HG03025 (cell line): ENCODE measurements at regions not wholly inside any gene's neighbourhood (a gene's known extent, or its start where the extent isn't known, plus 50 kb on each side); places are given as distances from the start of the nearest gene placed in this dataset.

Experiments used
- ATAC-seq: cut with Tn5 transposase; IDR thresholded peaks from one replicate; pipeline ENCODE4 v1.9.1; 2021; ENCODE audit warnings: mild to moderate bottlenecking, moderate library complexity; ENCODE audit not compliant: unreplicated experiment, low FRiP score

DNA sequence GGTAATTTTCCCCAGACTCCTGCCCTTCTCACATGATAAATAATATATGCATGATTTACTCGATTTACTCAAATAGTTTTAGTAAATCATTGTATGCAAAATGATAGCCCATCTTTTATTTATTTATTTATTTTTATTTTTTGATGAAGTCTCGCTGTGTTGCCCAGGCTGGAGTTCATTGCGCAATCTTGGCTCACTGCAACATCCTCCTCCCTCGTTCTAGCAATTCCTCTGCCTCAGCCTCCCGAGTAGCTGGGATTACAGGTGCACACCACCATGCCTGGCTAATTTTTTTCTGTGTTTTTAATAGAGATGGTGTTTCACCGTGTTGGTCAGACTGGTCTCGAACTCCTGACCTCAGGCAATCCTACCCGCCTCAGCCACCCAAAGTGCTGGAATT, 343.8 kb upstream of the PLSCR5 start:
- no peak for ATAC-seq

DNA sequence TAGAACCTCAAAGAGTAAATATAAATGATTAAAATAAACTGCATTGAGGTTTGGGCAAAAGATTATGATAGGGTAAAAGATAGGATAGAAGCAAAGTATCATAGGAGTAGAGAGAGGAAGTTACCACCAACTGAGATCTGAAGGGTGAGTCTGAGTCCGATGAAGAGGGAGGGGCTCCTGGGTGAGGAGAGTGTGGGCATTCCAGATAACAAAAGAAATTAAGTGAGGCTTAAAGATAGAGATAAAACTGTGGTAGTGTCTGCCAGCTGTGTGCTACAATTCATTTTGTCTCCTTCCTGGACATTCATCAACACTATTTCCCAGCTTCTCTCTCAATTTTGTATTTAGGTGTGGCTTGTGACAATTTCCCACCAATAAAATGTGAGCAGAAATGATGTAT, 343.0 kb upstream of the PLSCR5 start:
- no peak for ATAC-seq

- ATAC-seq: no peak
Observed at GRCh38 chr3:146929696-146930095, 324.6 kb upstream of the PLSCR5 start.

GRCh38 chr3:146928421-146929059, 323.4 kb upstream of the PLSCR5 start:
- ATAC-seq: no peak

DNA sequence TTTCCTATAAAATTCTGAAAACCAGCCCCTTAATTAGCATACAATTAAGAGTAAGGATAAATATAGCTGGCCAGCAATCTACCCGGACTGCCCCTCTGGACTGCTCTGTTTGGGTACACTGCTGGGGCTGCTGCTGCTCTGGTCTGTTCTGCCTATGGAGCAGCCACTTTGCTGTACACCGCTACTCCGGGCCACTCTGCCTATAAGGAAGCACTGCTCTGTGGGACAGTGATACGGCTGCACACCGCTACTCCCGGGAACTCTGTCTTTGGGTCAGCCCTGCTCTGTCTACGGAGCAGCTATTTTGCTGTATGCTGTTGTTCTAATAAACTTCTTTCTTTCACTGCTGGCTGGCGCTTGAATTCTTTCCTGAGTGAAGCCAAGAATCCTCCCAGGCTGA, 316.5 kb upstream of the PLSCR5 start:
- no peak for ATAC-seq

- no peak for ATAC-seq
Observed at GRCh38 chr3:146914409-146914808, 309.3 kb upstream of the PLSCR5 start.

DNA sequence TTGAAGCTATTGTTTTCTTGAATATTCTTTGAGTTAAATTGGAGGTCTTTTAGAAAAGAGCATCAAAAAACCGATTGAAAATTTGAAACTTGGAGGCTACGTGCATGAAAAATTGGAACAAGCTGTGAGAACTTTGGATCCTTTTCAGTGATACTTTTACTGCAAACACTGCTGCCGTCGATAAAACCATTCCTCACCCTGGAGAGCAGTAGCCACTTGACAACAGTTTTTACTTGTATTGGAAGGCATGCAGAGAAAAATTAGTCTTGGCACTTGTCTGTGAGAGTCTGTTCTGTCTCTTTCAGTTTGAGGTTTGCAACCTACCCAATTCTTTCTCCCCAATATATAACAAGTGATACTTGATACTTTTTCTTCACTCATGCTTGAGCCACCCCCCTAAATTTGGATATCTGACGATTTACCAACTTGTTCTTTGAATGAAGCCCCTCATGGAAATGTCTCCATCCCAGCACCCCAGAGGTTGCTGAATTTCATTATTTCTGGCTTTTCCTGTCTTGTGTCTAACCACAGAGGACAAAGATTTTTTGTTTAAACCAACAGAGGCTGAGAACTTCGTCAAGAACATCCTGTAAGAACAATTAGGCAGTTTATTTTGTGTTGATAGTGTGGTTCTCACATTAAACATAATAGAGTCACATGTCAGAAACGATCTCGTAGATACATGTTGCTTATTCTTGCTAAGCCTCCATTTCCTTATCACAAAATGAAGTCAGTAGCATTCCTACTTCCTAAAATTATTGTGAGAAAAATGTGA, 307.3 kb upstream of the PLSCR5 start:
- ATAC-seq: no peak

GRCh38 chr3:146903927-146904326, 298.8 kb upstream of the PLSCR5 start:
- ATAC-seq: no peak

DNA sequence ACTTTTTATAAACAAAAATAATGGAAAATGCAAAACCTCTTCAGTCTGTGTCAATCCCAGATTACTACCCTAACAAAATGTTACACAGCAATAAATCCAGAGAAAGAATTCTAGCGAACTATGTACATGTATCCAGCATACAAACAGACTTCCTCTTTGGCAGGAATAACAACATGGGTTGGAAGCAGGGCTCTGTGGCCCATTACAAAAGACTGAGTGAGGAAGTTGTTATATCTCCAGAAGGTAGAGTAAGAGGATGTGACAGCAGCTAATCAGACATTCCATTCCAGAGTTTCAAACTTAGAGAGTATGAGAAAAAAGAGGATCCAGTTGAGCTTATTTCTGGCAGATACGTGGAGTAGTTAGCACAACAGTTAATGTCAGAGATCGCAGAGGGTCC, 294.0 kb upstream of the PLSCR5 start:
- no peak for ATAC-seq

- ATAC-seq: no peak
Observed at GRCh38 chr3:146896711-146897110, 291.6 kb upstream of the PLSCR5 start.

DNA sequence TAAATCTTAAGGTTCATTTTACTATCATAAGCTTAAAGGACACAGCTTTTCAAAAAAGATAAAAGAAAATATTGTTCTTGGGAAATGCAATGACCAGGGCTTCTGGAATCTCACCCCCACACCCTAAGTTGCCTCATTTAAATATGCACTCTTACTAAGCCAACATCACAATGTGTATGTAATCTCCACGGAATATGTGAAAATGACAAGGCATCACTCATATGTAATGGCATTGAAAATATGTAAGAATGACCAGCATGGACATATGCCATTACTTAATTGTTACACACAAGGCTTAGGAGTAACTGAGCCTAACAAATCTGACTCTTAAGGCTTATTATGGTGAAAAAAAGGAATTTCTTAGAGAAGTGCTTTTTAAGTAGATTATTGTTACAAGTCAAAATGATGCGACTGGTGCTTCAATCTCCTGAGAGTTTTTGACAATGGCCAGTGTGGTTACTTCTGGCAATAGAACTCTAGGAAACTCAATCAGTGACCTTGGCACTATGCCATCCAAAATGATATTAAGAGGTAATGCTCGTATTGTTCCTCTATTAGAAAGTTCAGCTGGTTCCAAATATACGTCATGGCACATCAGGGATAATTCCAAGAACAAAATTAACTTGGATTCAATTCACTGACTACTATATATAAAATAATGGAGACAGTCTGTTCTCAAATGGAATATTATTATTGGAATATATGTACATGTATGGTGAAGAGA, 290.0 kb upstream of the PLSCR5 start:
- ATAC-seq: no peak

DNA sequence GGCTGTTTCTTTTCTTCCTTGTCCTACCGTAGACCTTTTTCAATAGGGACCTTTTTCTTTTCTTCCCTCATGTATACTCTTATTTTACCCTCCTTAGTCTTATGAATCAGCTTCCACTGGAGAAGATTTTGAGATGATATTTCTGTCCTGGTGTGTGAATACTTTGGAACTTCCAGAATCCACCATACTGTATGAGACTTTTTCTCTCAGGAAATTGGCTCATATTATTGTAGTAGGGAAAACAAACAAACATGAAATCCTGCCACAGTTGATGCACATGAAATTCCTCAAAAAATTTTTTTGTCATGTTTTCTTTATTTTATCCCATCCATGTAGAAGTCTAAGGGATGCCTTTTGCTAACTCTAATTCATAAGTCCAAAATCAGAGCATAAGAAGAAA, 289.3 kb upstream of the PLSCR5 start:
- no peak for ATAC-seq

- ATAC-seq: no peak
Observed at GRCh38 chr3:146892041-146892440, 286.9 kb upstream of the PLSCR5 start.

- ATAC-seq: no peak
Observed at GRCh38 chr3:146889626-146890025, 284.5 kb upstream of the PLSCR5 start.

DNA sequence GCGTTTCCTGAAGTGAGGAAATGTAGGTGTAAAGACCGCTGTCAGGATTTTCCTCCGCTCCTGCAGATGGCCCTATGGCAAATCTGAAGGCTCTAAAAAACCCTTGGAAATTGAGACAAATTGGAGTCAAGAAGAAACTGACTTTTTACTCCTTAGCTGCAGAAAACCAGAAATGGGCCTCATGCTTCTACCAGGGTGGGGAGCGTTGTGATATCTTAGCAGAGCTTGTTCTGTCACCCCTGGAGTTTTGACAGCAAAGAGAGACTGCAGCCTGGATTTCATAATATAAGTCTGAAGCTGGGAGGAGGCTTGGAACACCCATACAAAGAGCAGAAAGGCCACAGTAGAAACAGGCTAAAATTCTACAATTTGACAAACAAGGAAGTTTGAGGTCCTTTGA, 283.0 kb upstream of the PLSCR5 start:
- no peak for ATAC-seq

DNA sequence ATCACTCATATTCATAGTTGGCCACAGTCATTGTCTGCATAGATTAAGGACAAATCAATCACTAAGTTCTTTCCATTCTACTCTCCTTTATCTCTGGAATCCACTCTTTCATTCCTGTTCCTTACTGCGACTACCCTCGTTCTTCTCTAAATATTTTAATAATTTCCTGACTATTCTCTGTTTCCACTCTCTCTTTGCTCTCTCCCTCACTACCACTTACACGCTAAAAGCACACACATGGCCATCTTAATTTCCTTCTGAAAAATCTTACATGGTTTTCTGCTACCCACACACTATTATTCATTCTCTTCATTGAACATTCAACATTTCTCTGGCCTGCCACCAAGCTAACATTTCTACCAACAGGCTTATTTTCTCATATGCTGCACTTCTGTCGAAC, 279.6 kb upstream of the PLSCR5 start:
- ATAC-seq: no peak

GRCh38 chr3:146884296-146884695, 279.1 kb upstream of the PLSCR5 start:
- ATAC-seq: no peak

- no peak for ATAC-seq
Observed at GRCh38 chr3:146883288-146883687, 278.1 kb upstream of the PLSCR5 start.

DNA sequence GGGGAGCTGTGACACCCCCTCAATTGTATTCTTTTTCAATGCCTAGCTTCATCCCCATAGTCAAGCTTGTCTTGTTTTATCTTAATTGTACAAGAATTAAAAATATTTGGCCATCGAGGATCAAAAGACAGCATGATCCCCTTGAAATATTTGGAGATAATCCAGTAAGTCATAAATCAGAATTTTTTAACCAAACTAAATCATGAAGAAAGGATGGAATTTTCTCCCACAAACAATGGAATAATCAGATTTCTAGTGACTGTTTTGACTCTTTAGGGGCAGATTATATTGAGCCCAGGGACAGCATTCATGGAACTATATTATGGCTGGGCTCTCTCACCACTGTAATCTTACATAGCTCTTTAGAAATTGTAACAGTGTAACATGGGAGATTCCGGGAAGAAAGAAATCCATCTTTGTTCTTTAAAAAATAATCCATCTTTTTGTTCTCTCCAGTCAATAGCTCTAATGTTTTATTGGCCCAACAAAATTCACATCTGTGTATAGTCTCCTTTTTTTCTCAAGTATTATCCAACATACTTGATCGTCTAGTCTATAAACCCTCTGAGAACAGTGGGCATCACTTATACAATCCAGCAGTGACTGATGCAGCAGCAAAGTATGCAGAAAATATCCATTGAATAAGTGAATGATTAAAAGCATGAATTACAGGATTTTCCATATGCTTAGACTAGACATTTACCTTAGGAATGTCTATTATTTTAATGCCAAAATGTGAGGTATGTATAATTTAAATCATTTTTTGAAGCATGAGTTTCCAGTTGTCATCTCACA, 277.0 kb upstream of the PLSCR5 start:
- ATAC-seq: no peak

- ATAC-seq: no peak
Observed at GRCh38 chr3:146881356-146881755, 276.2 kb upstream of the PLSCR5 start.

- no peak for ATAC-seq
Observed at GRCh38 chr3:146873748-146874147, 268.6 kb upstream of the PLSCR5 start.
